Hepatocyte (in vitro differentiated cells): ENCODE measurements at regions not wholly inside any gene's neighbourhood (a gene's known extent, or its start where the extent isn't known, plus 50 kb on each side); places are given as distances from the start of the nearest gene placed in this dataset.

Source experiments
- DNase-seq: peaks from one replicate; pipeline ENCODE4 v3.0.0-alpha.2; 2016; ENCODE audit warnings: low spot score
- H2AFZ ChIP-seq: fragments of 200-600 bp; sonication (generic); 2 replicates; pipeline ENCODE4 v1.6.0; 2016; ENCODE audit warnings: antibody characterized with exemption, mild to moderate bottlenecking
- H3K27ac ChIP-seq: fragments of 200-600 bp; sonication (generic); 2 replicates; pipeline ENCODE4 v1.5.1; 2016; ENCODE audit warnings: mild to moderate bottlenecking
- H3K27me3 ChIP-seq: fragments of 200-600 bp; sonication (generic); 2 replicates; pipeline ENCODE4 v1.6.1; 2016
- H3K36me3 ChIP-seq: fragments of 200-600 bp; sonication (generic); replicated peaks from 2 replicates; pipeline ENCODE4 v1.5.1; 2016; ENCODE audit warnings: low read depth; ENCODE audit not compliant: insufficient read depth
- H3K4me1 ChIP-seq: fragments of 200-600 bp; sonication (generic); 2 replicates; pipeline ENCODE4 v1.5.1; 2016; ENCODE audit warnings: mild to moderate bottlenecking, moderate library complexity; ENCODE audit not compliant: insufficient read depth
- H3K4me2 ChIP-seq: fragments of 200-600 bp; sonication (generic); 2 replicates; pipeline ENCODE4 v1.6.0; 2016
- H3K4me3 ChIP-seq: fragments of 200-600 bp; sonication (generic); 2 replicates; pipeline ENCODE4 v1.5.1; 2016; ENCODE audit warnings: mild to moderate bottlenecking
- H3K79me2 ChIP-seq: fragments of 200-600 bp; sonication (generic); 2 replicates; pipeline ENCODE4 v1.6.0; 2017; ENCODE audit warnings: mild to moderate bottlenecking
- H3K9me2 ChIP-seq: fragments of 200-600 bp; sonication (generic); replicated peaks from 2 replicates; pipeline ENCODE4 v1.6.0; 2017; ENCODE audit warnings: mild to moderate bottlenecking; ENCODE audit not compliant: insufficient read depth
- H3K9me3 ChIP-seq: fragments of 200-600 bp; sonication (generic); 2 replicates; pipeline ENCODE4 v1.5.1; 2016; ENCODE audit warnings: low read depth, mild to moderate bottlenecking
- H4K20me1 ChIP-seq: fragments of 200-600 bp; sonication (generic); 2 replicates; pipeline ENCODE4 v1.6.0; 2016; ENCODE audit warnings: mild to moderate bottlenecking; ENCODE audit not compliant: insufficient read depth, poor library complexity, severe bottlenecking
- CTCF ChIP-seq: fragments of 200-600 bp; sonication (generic); IDR thresholded peaks from 2 replicates; pipeline ENCODE4 v1.5.1; 2016; ENCODE audit warnings: antibody characterized with exemption, mild to moderate bottlenecking; ENCODE audit not compliant: poor library complexity
- EZH2 ChIP-seq: fragments of 200-600 bp; sonication (generic); IDR thresholded peaks from 2 replicates; pipeline ENCODE4 v1.6.1; 2016; ENCODE audit warnings: antibody characterized with exemption, mild to moderate bottlenecking, borderline replicate concordance
- EZH2phosphoT487 ChIP-seq: fragments of 200-600 bp; sonication (generic); IDR thresholded peaks from one replicate; pipeline ENCODE4 v1.6.1; 2018; ENCODE audit warnings: antibody characterized with exemption, mild to moderate bottlenecking, low read depth, moderate library complexity; ENCODE audit not compliant: unreplicated experiment, severe bottlenecking
- WGBS: methylation state at CpG from one replicate; pipeline ENCODE4 v1.1.6; 2016; ENCODE audit warnings: low lambda C conversion rate; ENCODE audit errors: missing lambda C conversion rate; 5-methylcytosine and 5-hydroxymethylcytosine counted together

GRCh38 chr2:215602997-215603396, 167.1 kb upstream of the FN1 start:
- H3K36me3 ChIP-seq, result no peaks in the 10 kb centered on the region
- no peaks in the 10 kb centered on the region for H3K79me2 ChIP-seq
- no peak overlapping the region for H2AFZ ChIP-seq
- H3K9me3 ChIP-seq, result no peaks in the 10 kb centered on the region
- no peak for DNase-seq
- WGBS, result 61% methylated on average over 3 of the region's 3 CpGs
- no peaks in the 10 kb centered on the region for H3K9me2 ChIP-seq
- H3K4me1 ChIP-seq, result no peaks in the 10 kb centered on the region
- no peak overlapping the region for H3K27ac ChIP-seq
- no peaks in the 10 kb centered on the region for H3K27me3 ChIP-seq
- H3K4me2 ChIP-seq, result no peak overlapping the region
- H3K4me3 ChIP-seq, result no peak overlapping the region
- TF ChIP-seq EZH2phosphoT487, result no peak
- no peak for TF ChIP-seq EZH2
- TF ChIP-seq CTCF, result no peak
- no peaks in the 10 kb centered on the region for H4K20me1 ChIP-seq

GRCh38 chr2:215601990-215602721, 166.3 kb upstream of the FN1 start:
- 87% methylated on average over 2 of the region's 2 CpGs for WGBS
- H3K4me2 ChIP-seq, result no peak overlapping the region

GRCh38 chr2:215601526-215601925, 165.7 kb upstream of the FN1 start:
- TF ChIP-seq EZH2 (no peak), EZH2phosphoT487 (no peak), CTCF (no peak)
- Histone ChIP-seq H3K4me2 (no peak overlapping the region), H2AFZ (no peak overlapping the region), H3K27me3 (no peaks in the 10 kb centered on the region), H3K79me2 (no peaks in the 10 kb centered on the region), H3K9me3 (no peaks in the 10 kb centered on the region), H3K4me1 (no peaks in the 10 kb centered on the region), H4K20me1 (no peaks in the 10 kb centered on the region), H3K9me2 (no peaks in the 10 kb centered on the region), H3K36me3 (no peaks in the 10 kb centered on the region), H3K27ac (no peak overlapping the region), H3K4me3 (no peak overlapping the region)
- no peak for DNase-seq
- WGBS, result 75% methylated on average over 3 of the region's 3 CpGs

More at GRCh38 chr2:215601990-215602721, 166.3 kb upstream of the FN1 start:
- no peak overlapping the region for H3K27ac ChIP-seq
- no peaks in the 10 kb centered on the region for H3K4me1 ChIP-seq
- no peaks in the 10 kb centered on the region for H4K20me1 ChIP-seq
- H3K36me3 ChIP-seq, result no peaks in the 10 kb centered on the region
- no peak overlapping the region for H2AFZ ChIP-seq
- no peaks in the 10 kb centered on the region for H3K9me3 ChIP-seq
- TF ChIP-seq EZH2phosphoT487 (no peak), EZH2 (no peak), CTCF (no peak)
- no peak for DNase-seq
- H3K27me3 ChIP-seq, result no peaks in the 10 kb centered on the region
- H3K79me2 ChIP-seq, result no peaks in the 10 kb centered on the region
- no peaks in the 10 kb centered on the region for H3K9me2 ChIP-seq
- H3K4me3 ChIP-seq, result no peak overlapping the region
